ENCODE measurements at regions not wholly inside any gene's neighbourhood (a gene's known extent, or its start where the extent isn't known, plus 50 kb on each side); places are given as distances from the start of the nearest gene placed in this dataset.
"Not testable (repeated sequence)": the region's sequence is repeated elsewhere in the genome, so short reads cannot be mapped to it uniquely, and the experiment has no call there.

- no peak for DNase-seq (ENCODE audit: low read depth in 4 of 4, low spot score in 3 of 4)
Measured at GRCh38 chr5:116961021-116961420, 386.4 kb upstream of the SEMA6A start.

DNA sequence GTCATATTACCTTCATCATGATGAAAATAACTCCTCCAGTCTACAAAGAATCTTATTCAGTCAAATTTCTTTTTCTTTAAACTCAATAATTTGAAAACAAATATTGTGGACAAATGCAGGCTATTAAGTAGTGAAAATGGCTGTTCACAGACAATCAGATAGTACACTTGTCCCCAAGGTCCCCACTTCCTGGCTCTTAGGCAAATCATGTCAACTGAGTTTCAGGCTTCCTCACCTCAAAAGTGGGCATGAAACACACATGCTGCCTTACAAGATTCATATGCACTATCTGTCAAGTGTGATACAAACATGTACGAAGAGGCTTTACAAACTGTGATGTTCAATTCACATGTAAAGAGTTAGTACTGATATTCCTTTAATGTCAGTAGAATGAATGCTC is 385.2 kb upstream of the SEMA6A start:
- no peak for DNase-seq (ENCODE audit: low read depth in 4 of 4, low spot score in 3 of 4)

DNA sequence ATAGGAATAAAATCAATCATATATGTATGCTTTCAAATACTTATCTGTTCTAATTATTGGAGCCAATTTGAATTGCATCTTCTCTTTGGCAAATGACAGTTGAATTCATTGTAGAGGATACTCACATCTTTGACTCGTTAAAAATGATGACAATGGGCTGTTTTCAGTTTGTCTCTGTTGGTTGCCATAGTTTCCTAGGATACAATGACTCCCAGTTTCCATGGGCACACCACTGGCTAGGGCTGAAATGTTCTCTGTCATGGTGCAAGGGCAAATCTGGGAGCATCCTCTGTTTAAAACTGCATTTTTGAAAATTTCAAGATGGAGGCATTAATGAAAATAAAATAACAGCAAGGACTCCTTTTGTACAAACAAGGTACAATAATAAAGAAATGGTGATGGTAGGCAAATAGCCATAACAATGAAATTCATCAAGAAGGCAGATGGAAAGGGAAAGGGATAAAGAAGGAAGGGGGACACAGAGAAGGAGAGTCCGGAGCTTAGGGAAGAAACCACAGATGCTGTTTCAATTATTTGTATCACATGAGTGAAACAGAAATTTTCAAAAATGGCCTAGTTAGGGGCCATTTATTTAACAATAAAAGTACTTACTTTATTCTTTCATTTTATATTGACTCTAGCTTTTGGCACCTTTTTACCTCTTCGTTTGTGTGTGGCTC is 378.8 kb upstream of the SEMA6A start:
- DNase-seq (ENCODE audit: low read depth in 4 of 4, low spot score in 3 of 4), result no peak

GRCh38 chr5:116951219-116951618 is 376.6 kb upstream of the SEMA6A start:
- DNase-seq (ENCODE audit: low read depth in 4 of 4, low spot score in 3 of 4), result no peak

GRCh38 chr5:116947691-116948528 is 373.3 kb upstream of the SEMA6A start:
- DNase-seq (ENCODE audit: low read depth in 4 of 4, low spot score in 3 of 4), result no peak

DNA sequence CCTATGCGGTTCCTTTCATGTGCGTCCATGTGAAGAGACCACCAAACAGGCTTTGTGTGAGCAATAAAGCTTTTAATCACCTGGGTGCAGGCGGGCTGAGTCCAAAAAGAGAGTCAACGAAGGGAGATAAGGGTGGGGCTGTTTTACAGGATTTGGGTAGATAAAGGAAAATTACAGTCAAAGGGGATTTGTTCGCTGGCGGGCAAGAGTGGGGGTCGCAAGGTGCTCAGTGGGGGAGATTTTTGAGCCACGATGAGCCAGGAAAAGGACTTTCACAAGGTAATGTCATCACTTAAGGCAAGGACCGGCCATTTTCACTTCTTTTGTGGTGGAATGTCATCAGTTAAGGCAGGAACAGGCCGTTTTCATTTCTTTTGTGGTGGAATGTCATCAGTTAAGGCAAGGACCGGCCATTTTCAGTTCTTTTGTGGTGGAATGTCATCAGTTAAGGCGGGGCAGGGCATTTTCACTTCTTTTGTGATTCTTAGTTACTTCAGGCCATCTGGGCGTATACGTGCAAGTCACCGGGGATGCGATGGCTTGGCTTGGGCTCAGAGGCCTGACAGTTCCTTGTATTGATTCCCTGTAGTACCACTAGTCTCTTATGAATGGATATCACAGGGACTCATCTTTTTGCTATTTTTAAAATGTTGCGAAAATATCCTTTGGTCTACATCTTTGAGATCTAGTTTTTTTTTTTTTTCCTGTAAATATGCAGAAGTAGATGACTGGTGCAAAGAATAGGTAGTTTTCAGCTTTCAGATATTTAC is 371.2 kb upstream of the SEMA6A start:
- not testable (repeated sequence) for DNase-seq (ENCODE audit: low read depth in 4 of 4, low spot score in 3 of 4)

DNA sequence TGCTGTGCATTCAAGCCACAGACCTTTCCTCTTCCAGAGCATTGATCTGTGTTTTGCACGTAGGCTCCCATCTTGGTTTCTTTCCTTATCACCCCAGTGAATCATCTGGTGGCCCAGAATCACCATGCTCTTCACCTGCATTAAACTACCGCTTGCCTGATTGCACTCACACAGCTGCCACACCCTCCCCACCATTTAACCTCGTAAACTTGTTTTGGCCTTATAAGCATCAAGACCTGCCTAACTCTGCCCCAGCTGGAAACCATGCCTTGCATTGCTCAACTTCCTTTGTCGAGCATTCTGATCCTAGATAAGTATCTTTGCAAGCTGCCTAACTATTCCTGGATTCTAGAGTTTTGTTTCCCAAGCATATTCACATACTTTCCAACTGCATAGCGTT is 369.6 kb upstream of the SEMA6A start:
- no peak for DNase-seq (ENCODE audit: low read depth in 4 of 4, low spot score in 3 of 4)

DNA sequence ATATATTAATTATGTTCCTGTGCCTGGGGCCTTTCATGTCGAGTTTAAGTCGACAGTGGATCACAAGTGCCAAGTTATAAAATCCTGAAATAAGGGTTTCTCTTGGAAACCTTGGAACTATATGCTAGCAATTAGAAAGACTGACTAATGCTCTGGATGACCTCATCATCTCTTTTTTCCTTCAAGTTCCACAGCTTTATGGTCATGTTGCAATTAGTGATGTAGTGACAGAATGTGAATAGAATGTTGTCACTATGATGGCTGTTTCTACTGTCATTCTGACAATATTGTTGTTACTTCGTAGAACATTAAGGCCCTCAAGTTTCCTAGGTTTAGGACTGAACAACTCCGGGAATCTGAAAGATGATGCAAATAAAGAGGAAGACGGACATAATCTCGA is 368.0 kb upstream of the SEMA6A start:
- DNase-seq (ENCODE audit: low read depth in 4 of 4, low spot score in 3 of 4), result no peak

DNA sequence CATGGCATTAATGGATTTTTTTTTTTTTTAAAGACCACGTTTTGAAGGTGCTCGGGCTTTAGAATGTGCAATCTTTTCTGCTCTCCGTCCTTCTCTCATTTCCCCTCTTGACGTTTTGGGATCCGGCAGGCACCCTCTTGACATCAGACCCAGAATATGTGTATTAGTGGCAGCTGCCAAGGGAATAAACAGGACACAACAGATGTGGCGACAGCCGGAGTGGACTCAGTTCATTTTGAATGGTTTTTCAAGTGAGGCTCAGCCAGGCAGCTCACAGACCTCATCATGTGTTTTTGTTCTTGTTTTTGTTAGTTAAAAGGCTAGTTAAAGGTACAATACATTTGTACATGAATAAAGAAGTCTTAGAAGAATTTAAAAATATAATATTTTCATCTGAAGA is 365.0 kb upstream of the SEMA6A start:
- no peak for DNase-seq (ENCODE audit: low read depth in 4 of 4, low spot score in 3 of 4)

DNA sequence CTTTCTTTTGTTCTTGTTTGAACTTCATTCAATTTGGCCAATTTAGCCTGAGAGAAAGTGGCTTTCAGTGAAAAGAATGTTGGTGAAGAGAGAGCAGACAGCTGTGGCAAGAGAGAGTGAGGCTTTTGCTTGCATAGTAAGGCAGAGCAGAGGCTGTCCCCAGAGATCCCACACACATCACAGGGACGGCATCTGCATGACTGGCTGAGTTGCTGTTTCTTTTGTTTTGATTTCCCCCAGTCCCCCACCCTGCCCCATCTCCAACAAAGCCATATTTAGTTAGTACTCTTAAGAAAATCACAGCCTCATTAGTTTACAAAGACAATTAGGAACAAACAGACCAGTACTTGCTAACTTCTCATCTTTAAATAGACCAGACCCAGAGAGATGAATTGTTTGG is 363.9 kb upstream of the SEMA6A start:
- no peak for DNase-seq (ENCODE audit: low read depth in 4 of 4, low spot score in 3 of 4)

GRCh38 chr5:116935561-116936162 is 361.0 kb upstream of the SEMA6A start:
- no peak for DNase-seq (ENCODE audit: low read depth in 4 of 4, low spot score in 3 of 4)

DNA sequence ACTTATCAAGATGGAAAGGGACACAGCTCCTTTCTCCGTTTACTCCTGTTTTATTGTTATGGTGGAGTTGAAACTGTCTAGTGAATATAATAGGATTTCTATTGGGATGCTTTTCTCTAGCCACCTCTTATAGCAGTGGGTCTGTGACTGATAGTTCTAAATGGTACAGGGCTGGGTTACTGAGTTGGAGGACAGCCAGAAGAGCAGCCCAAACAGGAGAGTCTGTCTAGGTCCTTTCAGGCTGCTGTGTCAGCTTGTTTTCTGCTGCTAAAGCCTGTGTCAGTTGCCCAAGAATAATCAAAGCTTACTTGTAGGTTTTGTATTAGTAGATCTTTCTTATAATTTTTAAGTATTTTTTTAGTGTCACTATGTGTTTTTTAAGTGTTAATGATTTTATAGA is 356.0 kb upstream of the SEMA6A start:
- no peak for DNase-seq (ENCODE audit: low read depth in 4 of 4, low spot score in 3 of 4)

DNA sequence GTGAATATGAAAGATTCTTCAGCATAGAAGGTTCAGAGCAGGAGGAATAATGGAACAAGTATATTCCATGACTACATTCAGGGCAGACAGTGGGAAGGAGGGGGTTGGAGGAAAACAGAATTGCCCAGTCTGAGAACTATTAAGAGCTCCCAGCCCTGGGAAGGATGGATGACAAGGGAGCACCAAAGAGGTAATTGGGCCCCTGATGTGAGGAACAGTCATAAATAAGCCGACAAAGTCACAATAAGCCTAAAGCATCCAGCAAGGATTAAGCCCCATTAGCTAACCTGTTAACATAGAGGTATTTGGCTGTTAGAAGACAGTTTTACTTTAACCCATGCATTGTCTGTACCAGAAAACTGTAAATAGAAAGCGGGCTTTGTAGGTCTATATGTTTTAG is 348.7 kb upstream of the SEMA6A start:
- no peak for DNase-seq (ENCODE audit: low read depth in 4 of 4, low spot score in 3 of 4)

GRCh38 chr5:116922532-116922931 is 347.9 kb upstream of the SEMA6A start:
- no peak for DNase-seq (ENCODE audit: low read depth in 4 of 4, low spot score in 3 of 4)

GRCh38 chr5:116914869-116915504 is 340.4 kb upstream of the SEMA6A start:
- no peak for DNase-seq (ENCODE audit: low read depth in 4 of 4, low spot score in 3 of 4)

DNA sequence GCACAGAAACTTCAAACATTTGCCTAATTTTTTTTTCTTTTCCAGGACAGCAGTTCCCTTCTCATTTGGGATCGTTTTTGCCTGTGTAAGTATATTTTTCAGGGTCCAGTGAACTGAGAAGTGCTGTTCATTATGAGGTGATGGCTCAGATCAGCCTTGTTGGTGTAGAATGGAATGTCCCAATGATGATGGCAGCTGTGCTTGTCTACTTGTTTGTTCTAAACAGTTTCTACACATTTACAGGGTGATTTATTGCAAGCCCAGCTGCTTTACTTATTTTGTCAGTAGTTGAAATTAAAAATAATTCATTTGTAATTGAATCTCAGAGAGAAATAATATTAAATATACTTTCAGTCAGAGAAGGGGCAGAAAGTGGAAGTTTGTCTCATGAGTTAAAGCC is 337.6 kb upstream of the SEMA6A start:
- DNase-seq (ENCODE audit: low read depth in 4 of 4, low spot score in 3 of 4), result no peak

DNA sequence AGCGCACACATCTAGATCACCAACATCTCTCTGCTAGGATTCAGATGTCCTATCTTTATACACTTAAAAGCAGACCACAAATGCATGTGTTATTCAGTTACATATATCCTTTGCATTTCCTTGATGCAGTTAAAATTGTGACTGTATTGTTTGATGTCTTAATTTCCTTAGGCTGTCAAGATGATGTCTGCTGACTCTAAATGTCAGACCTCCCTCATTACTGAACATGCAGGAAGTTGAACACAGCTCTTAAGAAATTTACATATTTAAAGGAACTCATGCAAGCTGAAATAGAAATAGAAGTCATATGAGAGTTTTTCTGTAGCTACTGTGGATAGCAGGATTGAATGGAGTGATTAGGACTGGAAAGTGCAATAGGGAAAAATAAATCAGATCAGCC is 336.5 kb upstream of the SEMA6A start:
- no peak for DNase-seq (ENCODE audit: low read depth in 4 of 4, low spot score in 3 of 4)

DNA sequence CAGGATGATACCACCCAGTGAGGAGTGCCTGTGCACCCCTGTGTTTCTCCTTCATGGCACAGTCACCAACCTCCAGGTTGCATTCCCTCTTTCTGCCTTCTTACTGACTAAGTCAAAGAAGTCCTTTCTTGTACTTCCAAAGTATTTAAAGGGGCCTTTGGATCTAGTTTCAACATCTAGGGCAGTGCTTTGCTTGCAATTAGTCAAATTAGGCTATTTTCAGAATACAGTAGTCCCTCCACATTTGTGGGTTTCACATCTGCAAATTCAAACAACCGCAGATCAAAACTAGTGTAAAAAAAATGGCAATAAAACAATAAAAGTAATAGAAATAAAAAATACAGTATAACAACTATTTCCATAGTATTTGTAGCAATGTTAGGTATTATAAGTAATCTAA is 333.9 kb upstream of the SEMA6A start:
- no peak for DNase-seq (ENCODE audit: low read depth in 4 of 4, low spot score in 3 of 4)

DNA sequence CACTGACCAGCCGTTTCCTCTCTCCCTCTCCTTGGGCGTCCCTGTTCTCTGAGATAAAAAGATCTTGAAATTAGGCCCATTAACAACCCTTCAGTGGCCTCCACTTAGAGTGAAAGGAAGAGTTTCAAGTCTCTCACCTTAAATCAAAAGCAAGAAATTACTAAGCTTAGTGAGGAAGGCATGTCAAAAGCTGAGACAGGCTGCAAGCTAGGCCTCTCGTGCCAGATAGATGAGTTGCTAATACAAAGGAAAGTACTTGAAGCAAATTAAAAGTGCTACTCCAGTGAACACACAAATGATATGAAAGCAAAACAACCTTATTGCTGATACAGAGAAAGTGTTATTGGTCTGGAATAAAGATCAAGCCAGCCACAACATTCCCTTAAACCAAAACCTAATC is 331.3 kb upstream of the SEMA6A start:
- DNase-seq (ENCODE audit: low read depth in 4 of 4, low spot score in 3 of 4), result no peak

DNA sequence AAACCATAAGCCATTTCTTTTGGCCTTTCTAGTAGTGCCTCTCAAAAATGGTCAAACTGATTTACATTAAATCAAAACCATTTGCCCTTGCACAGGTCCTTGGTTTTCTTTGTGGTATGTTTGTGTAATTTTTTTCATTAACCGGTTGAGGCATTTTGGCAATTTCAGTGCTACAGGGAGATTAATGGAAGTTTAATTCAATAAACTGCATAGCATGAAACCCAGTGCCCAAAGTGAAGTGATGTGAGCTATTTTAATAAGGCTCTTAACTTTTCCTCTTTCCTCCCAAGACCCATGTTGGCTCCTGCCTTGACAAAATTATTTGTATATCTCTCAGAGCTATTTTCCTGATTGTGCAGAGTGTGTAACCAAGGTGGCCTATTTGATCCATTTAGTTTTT is 326.2 kb upstream of the SEMA6A start:
- DNase-seq (ENCODE audit: low read depth in 4 of 4, low spot score in 3 of 4), result no peak

DNA sequence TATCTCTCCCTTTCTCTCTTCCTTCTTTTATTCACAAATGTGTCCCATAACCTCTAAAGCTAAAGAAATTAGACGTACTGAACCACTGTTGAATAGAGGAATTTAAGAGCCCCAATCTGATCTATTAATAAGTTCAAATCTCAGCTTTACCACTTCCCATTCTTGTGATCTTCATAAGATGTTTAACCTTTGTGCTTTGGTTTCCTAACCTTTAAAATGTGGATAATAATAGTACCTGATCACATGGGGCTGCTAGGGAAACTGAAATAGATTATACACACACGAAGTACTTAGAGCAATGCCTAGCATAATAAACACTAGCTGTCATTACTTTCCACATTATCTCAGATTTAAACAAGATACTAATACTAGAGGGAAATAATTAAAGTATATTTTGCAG is 324.3 kb upstream of the SEMA6A start:
- no peak for DNase-seq (ENCODE audit: low read depth in 4 of 4, low spot score in 3 of 4)

All from left renal pelvis (tissue), 4 donors.